ENCODE measurements at regions not wholly inside any gene's neighbourhood (a gene's known extent, or its start where the extent isn't known, plus 50 kb on each side); places are given as distances from the start of the nearest gene placed in this dataset.

GRCh38 chr2:186183406-186183805 is 302.7 kb upstream of the ZC3H15 start:
- DNase-seq (ENCODE audit: low spot score): no peak

DNA sequence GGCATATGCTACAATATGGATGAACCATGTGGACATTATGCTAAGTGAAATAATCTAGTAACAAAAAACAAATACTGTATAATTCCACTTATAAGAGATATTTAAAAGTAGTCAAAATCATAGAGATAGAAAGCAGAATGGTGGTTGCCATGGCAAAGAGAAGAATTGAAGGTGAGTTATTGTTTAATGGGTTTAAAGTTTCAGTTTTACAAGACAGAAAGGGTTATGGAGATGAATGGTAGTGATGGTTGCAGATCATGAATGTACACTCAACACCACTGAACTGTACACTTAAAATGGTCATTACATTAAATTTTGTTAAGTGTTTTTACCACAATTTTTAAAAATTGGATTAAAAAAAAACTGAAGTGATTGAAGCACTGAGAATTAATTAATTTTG is 298.2 kb upstream of the ZC3H15 start:
- DNase-seq (ENCODE audit: low spot score): no peak

GRCh38 chr2:186189816-186190215 is 296.2 kb upstream of the ZC3H15 start:
- no peak for DNase-seq (ENCODE audit: low spot score)

- no peak for DNase-seq (ENCODE audit: low spot score)
Observed at GRCh38 chr2:186195696-186196095, 290.4 kb upstream of the ZC3H15 start.

GRCh38 chr2:186197955-186198354 is 288.1 kb upstream of the ZC3H15 start:
- DNase-seq (ENCODE audit: low spot score): no peak

DNA sequence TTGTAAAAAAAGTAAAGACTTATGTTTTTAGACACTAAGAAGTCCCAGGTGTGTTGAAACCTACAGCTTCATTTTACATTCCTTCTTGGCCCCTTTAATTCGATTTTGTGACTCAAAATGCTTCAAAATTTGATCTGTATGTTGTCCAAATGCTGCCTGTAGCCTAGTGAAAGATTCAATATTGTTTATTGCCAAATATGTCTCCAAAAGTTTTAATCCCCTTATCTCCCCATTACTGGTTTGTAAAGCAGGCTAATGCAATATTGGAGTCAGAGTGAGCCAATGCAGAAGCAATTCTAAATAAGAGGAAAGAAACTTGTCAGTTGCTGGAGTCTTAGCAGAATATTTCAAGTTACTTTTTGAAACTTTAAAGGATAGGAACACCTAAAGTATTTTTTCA is 287.0 kb upstream of the ZC3H15 start:
- no peak for DNase-seq (ENCODE audit: low spot score)

- DNase-seq (ENCODE audit: low spot score): no peak
Observed at GRCh38 chr2:186201371-186201770, 284.7 kb upstream of the ZC3H15 start.

GRCh38 chr2:186205254-186205911 is 280.7 kb upstream of the ZC3H15 start:
- DNase-seq (ENCODE audit: low spot score): no peak

GRCh38 chr2:186209532-186209931 is 276.5 kb upstream of the ZC3H15 start:
- no peak for DNase-seq (ENCODE audit: low spot score)

GRCh38 chr2:186220409-186220808 is 265.7 kb upstream of the ZC3H15 start:
- no peak for DNase-seq (ENCODE audit: low spot score)

GRCh38 chr2:186229265-186229664 is 256.8 kb upstream of the ZC3H15 start:
- no peak for DNase-seq (ENCODE audit: low spot score)

GRCh38 chr2:186241874-186242273 is 244.2 kb upstream of the ZC3H15 start:
- DNase-seq (ENCODE audit: low spot score): no peak

GRCh38 chr2:186254759-186255158 is 231.3 kb upstream of the ZC3H15 start:
- DNase-seq (ENCODE audit: low spot score): no peak

DNA sequence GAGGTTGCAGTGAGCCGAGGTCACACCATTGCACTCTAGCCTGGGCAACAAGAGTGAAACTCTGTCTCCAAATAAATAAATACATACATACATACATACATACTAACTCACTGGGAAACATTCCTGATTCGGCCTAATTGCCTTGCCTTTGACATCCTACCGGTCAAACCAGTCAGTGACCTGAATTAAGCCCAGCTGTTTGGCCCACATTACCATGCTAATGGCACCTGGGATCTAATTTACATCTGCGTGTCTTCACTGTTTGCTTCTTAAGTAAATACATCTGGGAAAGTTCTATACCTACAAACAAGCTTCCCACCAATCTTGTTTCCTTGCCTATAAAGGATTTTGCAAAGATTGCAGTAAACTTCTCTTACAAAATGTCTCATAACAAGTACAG is 230.2 kb upstream of the ZC3H15 start:
- DNase-seq (ENCODE audit: low spot score): no peak

DNA sequence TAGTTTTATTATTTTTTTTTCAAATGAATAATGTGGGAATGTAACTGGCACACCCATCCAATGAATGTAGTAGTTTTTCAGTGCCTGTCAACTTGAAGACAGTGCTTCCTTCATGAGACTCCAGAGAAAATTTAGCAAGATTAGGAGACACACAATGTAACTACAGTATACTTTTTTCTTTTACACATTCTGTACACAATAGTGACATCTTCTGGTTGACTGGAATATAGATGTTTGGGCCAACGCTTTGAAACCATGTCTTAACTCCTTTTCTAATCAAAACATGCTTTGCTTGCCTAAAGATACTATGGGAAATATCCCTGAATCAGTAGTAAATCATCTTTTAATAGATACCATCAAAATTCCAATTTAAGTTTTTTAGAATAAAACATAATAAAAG is 229.5 kb upstream of the ZC3H15 start:
- no peak for DNase-seq (ENCODE audit: low spot score)

- DNase-seq (ENCODE audit: low spot score): no peak
Observed at GRCh38 chr2:186263673-186264250, 222.3 kb upstream of the ZC3H15 start.

DNA sequence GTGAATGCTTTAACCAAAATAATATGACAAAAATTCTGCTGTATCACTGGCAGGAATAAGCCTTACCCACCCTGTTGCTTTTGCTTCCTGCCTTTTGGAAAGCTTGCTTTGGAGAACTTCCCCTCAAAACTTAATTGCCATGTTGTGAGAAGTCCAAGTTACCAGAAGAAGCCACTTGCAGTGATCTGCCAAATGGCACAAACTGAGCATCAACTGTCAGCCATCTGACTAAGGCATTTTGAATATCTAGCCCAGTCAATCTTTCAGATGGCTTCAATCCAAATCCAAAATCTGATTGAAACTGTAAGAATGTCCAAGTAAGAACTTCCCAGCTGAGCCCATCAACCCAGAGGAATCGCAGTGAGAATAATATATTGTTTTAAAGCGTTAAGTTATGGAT is 216.5 kb upstream of the ZC3H15 start:
- no peak for DNase-seq (ENCODE audit: low spot score)

DNA sequence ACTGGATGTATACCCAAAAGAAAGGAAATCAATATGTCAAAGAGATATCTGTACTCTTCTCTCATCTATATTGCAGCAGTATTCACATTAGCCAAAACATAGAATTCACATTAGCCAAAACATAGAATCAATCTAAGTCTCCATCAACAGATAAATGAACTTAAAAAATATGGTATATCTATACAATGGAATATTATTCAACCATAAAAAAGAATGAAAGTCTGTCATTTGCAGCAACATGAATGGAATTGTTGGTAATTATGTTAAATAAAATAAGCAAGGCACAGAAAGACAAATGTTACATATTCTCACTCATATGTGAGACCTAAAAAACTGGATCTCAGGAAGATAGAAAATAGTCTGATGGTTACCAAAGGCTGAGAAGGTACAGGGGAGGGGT is 212.1 kb upstream of the ZC3H15 start:
- no peak for DNase-seq (ENCODE audit: low spot score)

GRCh38 chr2:186274936-186275575 is 211.0 kb upstream of the ZC3H15 start:
- no peak for DNase-seq (ENCODE audit: low spot score)

DNA sequence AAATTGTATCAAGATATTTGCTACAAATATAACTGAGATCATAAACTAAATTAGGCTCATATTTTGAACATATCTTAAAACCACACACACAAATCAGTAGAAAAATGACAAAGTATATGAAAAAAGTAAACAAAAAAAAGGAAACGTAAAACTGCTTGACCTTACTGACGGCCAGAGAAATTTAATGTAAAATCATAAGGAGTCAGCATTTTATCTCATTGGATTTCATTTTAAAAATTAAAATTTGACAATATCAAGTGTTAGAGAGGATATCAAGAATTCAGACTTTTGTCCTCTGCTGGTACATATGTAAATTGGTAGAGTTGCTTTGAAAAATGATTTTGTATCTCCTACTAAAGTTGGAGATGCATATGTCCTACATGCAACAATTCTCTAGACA is 209.2 kb upstream of the ZC3H15 start:
- no peak for DNase-seq (ENCODE audit: low spot score)

DNA sequence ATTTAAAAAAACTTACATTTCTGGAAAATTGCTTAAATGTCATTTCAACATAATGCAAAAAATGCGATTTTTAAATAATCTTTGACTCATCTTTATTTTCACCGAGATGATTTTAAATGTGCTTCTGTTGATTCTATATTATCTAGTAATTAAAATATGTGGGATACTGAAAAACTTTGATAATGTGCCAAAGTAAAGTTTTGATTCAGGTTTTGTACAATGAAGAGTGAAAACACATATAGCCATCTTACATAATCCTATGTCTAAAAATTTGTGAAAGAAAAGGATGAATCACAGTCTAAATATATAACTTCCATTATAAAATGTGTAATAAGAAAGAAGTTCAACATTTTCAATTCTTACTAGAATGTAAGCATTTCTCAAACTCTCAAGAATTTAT is 204.3 kb upstream of the ZC3H15 start:
- no peak for DNase-seq (ENCODE audit: low spot score)

GRCh38 chr2:186294248-186294888 is 191.7 kb upstream of the ZC3H15 start:
- DNase-seq (ENCODE audit: low spot score): no peak

- no peak for DNase-seq (ENCODE audit: low spot score)
Observed at GRCh38 chr2:186299610-186300009, 186.4 kb upstream of the ZC3H15 start.

Measured in hematopoietic multipotent progenitor cell treated with erythropoietin and hydrocortisone succinate and interleukin-3 and kit ligand, for 15 days (in vitro differentiated cells).